DND-41 (cell line): ENCODE measurements at regions not wholly inside any gene's neighbourhood (a gene's known extent, or its start where the extent isn't known, plus 50 kb on each side); places are given as distances from the start of the nearest gene placed in this dataset.

Experiments
- ATAC-seq: fragments of 200-7000 bp; cut with Tn5 transposase; 3 replicates; pipeline ENCODE4 v1.9.1; 2021; ENCODE audit warnings: low read depth; ENCODE audit not compliant: insufficient read depth
- DNase-seq: peaks from one replicate; pipeline ENCODE4 v3.0.0-alpha.2; 2020
- H2AFZ ChIP-seq: 2 replicates; pipeline ENCODE4 v1.6.0; 2012; ENCODE audit warnings: low read depth, low read length
- H3K27ac ChIP-seq: 2 replicates; pipeline ENCODE4 v1.5.1; 2012; ENCODE audit warnings: low read length, inconsistent platforms
- H3K27me3 ChIP-seq: fragments of 200-600 bp; sonication (generic); 2 replicates; pipeline ENCODE4 v1.6.0; 2012; ENCODE audit warnings: low read length, mild to moderate bottlenecking, inconsistent platforms; ENCODE audit not compliant: insufficient read depth, poor library complexity
- H3K36me3 ChIP-seq: 2 replicates; pipeline ENCODE4 v1.5.1; 2012; ENCODE audit warnings: low read length, inconsistent platforms; ENCODE audit not compliant: insufficient read depth
- H3K4me1 ChIP-seq: 2 replicates; pipeline ENCODE4 v1.5.1; 2012; ENCODE audit warnings: mild to moderate bottlenecking, low read length; ENCODE audit not compliant: insufficient read depth
- H3K4me2 ChIP-seq: 2 replicates; pipeline ENCODE4 v1.6.0; 2012; ENCODE audit warnings: mild to moderate bottlenecking, moderate library complexity, low read length, inconsistent platforms; ENCODE audit not compliant: insufficient read depth
- H3K4me3 ChIP-seq, 2 experiments: fragments of 200-600 bp in 1 of 2; shearing (Covaris generic) in 1 of 2; 2 replicates each; pipeline ENCODE4 v1.5.1; 2012 to 2016; ENCODE audit warnings: inconsistent platforms in 2 of 2, low read length in 2 of 2, mild to moderate bottlenecking in 2 of 2, low read depth in 1 of 2, moderate library complexity in 1 of 2
- H3K79me2 ChIP-seq: 2 replicates; pipeline ENCODE4 v1.6.0; 2012; ENCODE audit warnings: low read length, inconsistent platforms; ENCODE audit not compliant: insufficient read depth
- H3K9ac ChIP-seq: 2 replicates; pipeline ENCODE4 v1.6.0; 2012; ENCODE audit warnings: low read depth, mild to moderate bottlenecking, inconsistent platforms, low read length, moderate library complexity
- H3K9me3 ChIP-seq: 2 replicates; pipeline ENCODE4 v1.5.1; 2012; ENCODE audit warnings: low read length, moderate library complexity, mild to moderate bottlenecking, inconsistent platforms; ENCODE audit not compliant: insufficient read depth, severe bottlenecking
- H4K20me1 ChIP-seq: 2 replicates; pipeline ENCODE4 v1.6.0; 2012; ENCODE audit warnings: low read length; ENCODE audit not compliant: insufficient read depth
- CTCF ChIP-seq: IDR thresholded peaks from 2 replicates; pipeline ENCODE4 v1.5.1; 2012; ENCODE audit warnings: borderline replicate concordance, low read length, moderate library complexity, mild to moderate bottlenecking; ENCODE audit not compliant: poor library complexity, severe bottlenecking; ENCODE audit errors: extremely low read depth
- EZH2 ChIP-seq: IDR thresholded peaks from 3 replicates; pipeline ENCODE4 v1.6.1; 2012; ENCODE audit warnings: borderline replicate concordance, low read depth, mild to moderate bottlenecking, moderate library complexity, low read length, inconsistent platforms; ENCODE audit not compliant: severe bottlenecking

DNA sequence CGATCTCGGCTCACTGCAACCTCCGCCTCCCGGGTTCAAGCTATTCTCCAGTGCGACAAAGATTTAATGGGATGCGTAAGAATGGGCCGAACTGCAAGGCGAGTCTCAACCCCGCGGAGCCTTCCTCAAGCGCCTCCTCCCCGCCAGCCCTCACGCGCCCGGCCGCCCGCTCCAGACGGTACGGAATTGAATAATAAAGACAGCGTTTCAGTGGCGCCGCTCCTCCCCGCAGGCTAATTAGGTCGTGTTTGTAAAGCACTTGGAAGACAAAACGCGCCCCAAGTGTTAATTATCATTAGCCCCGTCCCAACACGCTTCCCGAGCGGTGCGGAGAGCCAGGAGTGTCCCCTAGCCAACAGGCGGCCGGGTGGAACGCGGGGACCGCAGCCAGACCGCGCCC, 192.0 kb downstream of the BUD13 start:
- no peak for TF ChIP-seq EZH2
- no peak for TF ChIP-seq CTCF
- H4K20me1 ChIP-seq = no peaks in the 10 kb centered on the region
- no peak overlapping the region for H3K4me2 ChIP-seq
- no peak overlapping the region for H3K9ac ChIP-seq
- H3K4me3 ChIP-seq = no peak overlapping the region
- no peaks in the 10 kb centered on the region for H3K79me2 ChIP-seq
- no peaks in the 10 kb centered on the region for H3K4me1 ChIP-seq
- DNase-seq (no peak), ATAC-seq (no peak)
- H3K27me3 ChIP-seq = peaks cover 5% of the 10 kb centered on the region
- H2AFZ ChIP-seq = no peak overlapping the region
- H3K27ac ChIP-seq = no peak overlapping the region
- no peaks in the 10 kb centered on the region for H3K36me3 ChIP-seq
- H3K9me3 ChIP-seq = no peaks in the 10 kb centered on the region

DNA sequence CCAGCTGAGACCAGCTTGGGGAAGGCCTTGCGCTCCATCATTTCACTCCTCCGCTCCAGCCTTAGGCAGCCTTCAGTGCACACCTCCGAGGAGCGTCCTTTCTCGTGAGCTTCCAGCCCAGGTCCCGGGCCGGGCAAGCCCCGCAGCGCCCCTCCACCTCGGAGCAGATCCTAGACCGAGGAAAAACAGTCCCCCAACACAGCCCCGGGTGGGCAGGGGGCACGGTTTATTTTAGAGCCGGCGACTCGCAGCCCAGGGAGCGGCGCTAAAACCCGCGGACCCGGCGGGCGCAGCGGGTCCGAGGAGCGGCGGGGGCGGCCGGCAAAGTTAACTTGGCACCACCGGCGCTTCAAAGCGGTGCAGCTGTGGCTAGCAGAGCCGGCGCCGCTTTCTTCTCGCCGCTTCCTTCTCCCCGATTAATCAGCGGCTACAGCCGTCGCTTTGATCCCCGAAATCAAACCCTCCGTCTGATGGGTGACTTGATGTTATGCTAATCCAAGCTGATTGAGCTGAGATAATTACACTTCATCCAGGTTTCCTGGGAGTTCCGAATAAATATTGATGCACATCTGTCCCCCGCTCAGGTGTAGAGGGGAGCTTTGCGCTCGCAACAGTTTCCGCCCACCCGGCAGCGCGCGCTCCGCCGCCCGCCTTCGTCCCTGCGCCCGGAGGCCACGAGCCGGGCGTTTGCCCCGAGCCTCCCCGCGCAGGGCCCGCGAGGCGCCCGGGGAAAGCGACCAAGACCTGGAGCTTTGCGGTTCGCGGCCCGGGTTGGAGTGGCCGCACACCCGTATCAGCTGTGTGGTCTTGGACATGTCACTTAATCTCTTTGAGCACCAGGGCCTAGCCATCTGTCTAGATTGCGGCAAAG, 192.7 kb downstream of the BUD13 start:
- Histone ChIP-seq H3K4me3 (no peak overlapping the region), H3K36me3 (no peaks in the 10 kb centered on the region), H2AFZ (no peak overlapping the region), H3K4me2 (no peak overlapping the region), H3K9ac (no peak overlapping the region), H3K27ac (no peak overlapping the region), H3K4me1 (no peaks in the 10 kb centered on the region), H4K20me1 (no peaks in the 10 kb centered on the region), H3K27me3 (peaks cover 5% of the 10 kb centered on the region), H3K79me2 (no peaks in the 10 kb centered on the region), H3K9me3 (no peaks in the 10 kb centered on the region)
- TF ChIP-seq EZH2 = no peak
- no peak for TF ChIP-seq CTCF
- DNase-seq = no peak
- ATAC-seq = no peak

DNA sequence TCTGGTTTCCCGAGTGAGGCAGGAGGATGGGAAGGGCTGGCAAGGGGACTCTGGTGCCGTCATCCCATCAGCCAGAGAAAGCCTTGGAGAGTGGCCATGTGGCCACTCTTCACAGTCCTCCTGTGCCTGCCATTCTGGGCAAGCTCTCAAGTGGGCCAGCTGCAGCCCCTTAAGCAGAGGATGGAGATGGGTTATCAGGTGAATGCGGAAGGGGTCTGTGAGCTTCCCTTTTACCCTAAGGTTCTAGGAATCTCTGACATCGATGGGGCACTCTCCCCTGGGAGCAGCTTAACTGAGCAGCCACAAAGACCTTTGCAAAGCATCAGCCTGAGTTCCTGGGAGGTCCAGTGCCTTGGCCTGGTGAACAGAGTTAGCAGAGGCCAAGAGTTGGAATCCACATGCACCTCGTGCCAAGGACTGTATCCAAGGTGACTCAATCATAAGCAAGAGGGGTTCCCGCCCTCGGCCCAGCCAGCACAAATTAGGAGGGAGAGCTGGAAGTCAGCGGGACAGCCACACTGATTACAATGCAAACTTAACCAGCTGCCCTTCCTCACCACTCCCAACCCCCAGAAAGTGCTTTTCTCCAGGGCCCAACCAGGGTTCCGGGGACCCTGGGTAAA, 193.6 kb downstream of the BUD13 start:
- H3K79me2 ChIP-seq = no peaks in the 10 kb centered on the region
- H3K4me2 ChIP-seq = no peak overlapping the region
- DNase-seq = no peak
- no peak for ATAC-seq
- no peaks in the 10 kb centered on the region for H3K36me3 ChIP-seq
- no peak overlapping the region for H2AFZ ChIP-seq
- no peaks in the 10 kb centered on the region for H3K4me1 ChIP-seq
- no peak overlapping the region for H3K4me3 ChIP-seq
- H3K27me3 ChIP-seq = peaks cover 5% of the 10 kb centered on the region
- H3K9ac ChIP-seq = no peak overlapping the region
- no peaks in the 10 kb centered on the region for H3K9me3 ChIP-seq
- H4K20me1 ChIP-seq = no peaks in the 10 kb centered on the region
- no peak overlapping the region for H3K27ac ChIP-seq
- TF ChIP-seq CTCF (no peak), EZH2 (no peak)
